DND-41 (cell line): ENCODE measurements at regions not wholly inside any gene's neighbourhood (a gene's known extent, or its start where the extent isn't known, plus 50 kb on each side); places are given as distances from the start of the nearest gene placed in this dataset.

Experiments used
- CTCF ChIP-seq: IDR thresholded peaks from 2 replicates; pipeline ENCODE4 v1.5.1; 2012; ENCODE audit warnings: borderline replicate concordance, low read length, moderate library complexity, mild to moderate bottlenecking; ENCODE audit not compliant: poor library complexity, severe bottlenecking; ENCODE audit errors: extremely low read depth
- EZH2 ChIP-seq: IDR thresholded peaks from 3 replicates; pipeline ENCODE4 v1.6.1; 2012; ENCODE audit warnings: borderline replicate concordance, low read depth, mild to moderate bottlenecking, moderate library complexity, low read length, inconsistent platforms; ENCODE audit not compliant: severe bottlenecking

- TF ChIP-seq CTCF (no peak), EZH2 (no peak)
These were observed 66.0 kb upstream of the GALNT9 start for GRCh38 chr12:132395192-132395907.
